IMR-90 (cell line): ENCODE measurements at regions not wholly inside any gene's neighbourhood (a gene's known extent, or its start where the extent isn't known, plus 50 kb on each side); places are given as distances from the start of the nearest gene placed in this dataset.

Experiments used
- ATAC-seq: fragments of 200-7000 bp; cut with Tn5 transposase; 2 replicates; pipeline ENCODE4 v1.9.1; 2020; ENCODE audit warnings: low read depth, mild to moderate bottlenecking, moderate library complexity
- BruUV-seq: library from RNA; stranded (reverse); fragments of 400-500 nt; replicated peaks from 2 replicates; lab custom pipeline; 2021; lab: Mats Ljungman, UMichigan
- CTCF ChIA-PET: fragments of 300-600 bp; formaldehyde crosslinking; extraction: SDS; loops from one replicate; lab custom pipeline; 2021; ENCODE audit warnings: antibody characterized with exemption; lab: Yijun Ruan, JAX
- POLR2A ChIA-PET: fragments of 300-600 bp; sonication (Branson Sonifier 250); formaldehyde crosslinking; loops from one replicate; lab custom pipeline; 2022; ENCODE audit warnings: antibody characterized with exemption; ENCODE audit not compliant: unreplicated experiment; lab: Charles Lee
- DNase-seq: peaks from one replicate; pipeline ENCODE4 v3.0.0; 2013
- H2AFZ ChIP-seq: replicated peaks from 2 replicates; pipeline ENCODE3; 2013; ENCODE audit warnings: low read length, mild to moderate bottlenecking; ENCODE audit not compliant: poor library complexity
- H2AK5ac ChIP-seq: 2 replicates; pipeline ENCODE4 v1.6.1; 2013; ENCODE audit warnings: low read depth, low read length, inconsistent platforms
- H2AK9ac ChIP-seq: replicated peaks from 2 replicates; pipeline ENCODE3; 2013; ENCODE audit warnings: mild to moderate bottlenecking, low read depth, low read length, moderate library complexity; ENCODE audit not compliant: poor library complexity
- H2BK120ac ChIP-seq: 2 replicates; pipeline ENCODE4 v1.6.1; 2013; ENCODE audit warnings: low read depth, low read length, inconsistent platforms
- H2BK15ac ChIP-seq: 3 replicates; pipeline ENCODE4 v1.6.1; 2013; ENCODE audit warnings: low read depth, low read length, inconsistent platforms
- H2BK20ac ChIP-seq: 2 replicates; pipeline ENCODE4 v1.6.1; 2013; ENCODE audit warnings: low read depth, mild to moderate bottlenecking, inconsistent platforms, low read length, moderate library complexity
- H2BK5ac ChIP-seq: 2 replicates; pipeline ENCODE4 v1.6.1; 2013; ENCODE audit warnings: mild to moderate bottlenecking, low read depth, low read length, inconsistent platforms; ENCODE audit not compliant: poor library complexity, severe bottlenecking
- H3K14ac ChIP-seq: replicated peaks from 2 replicates; pipeline ENCODE4 v1.6.1; 2013; ENCODE audit warnings: low read depth, low read length, inconsistent platforms
- H3K18ac ChIP-seq: 2 replicates; pipeline ENCODE4 v1.6.1; 2013; ENCODE audit warnings: low read depth, low read length, control low read depth
- H3K23ac ChIP-seq: 2 replicates; pipeline ENCODE4 v1.6.1; 2013; ENCODE audit warnings: low read depth, low read length, inconsistent platforms
- H3K27ac ChIP-seq: 2 replicates; pipeline ENCODE4 v1.5.1; 2013; ENCODE audit warnings: mild to moderate bottlenecking, control low read depth, low read length; ENCODE audit not compliant: insufficient read depth
- H3K27me3 ChIP-seq: 2 replicates; pipeline ENCODE4 v1.6.1; 2013; ENCODE audit warnings: low read length; ENCODE audit not compliant: control insufficient read depth, insufficient read depth
- H3K36me3 ChIP-seq: 2 replicates; pipeline ENCODE4 v1.6.1; 2013; ENCODE audit warnings: low read length, mixed read lengths; ENCODE audit not compliant: control insufficient read depth, insufficient read depth
- H3K4ac ChIP-seq: 2 replicates; pipeline ENCODE4 v1.6.1; 2013; ENCODE audit warnings: low read depth, low read length, inconsistent platforms
- H3K4me1 ChIP-seq: 2 replicates; pipeline ENCODE4 v1.6.1; 2013; ENCODE audit warnings: low read length, mixed read lengths; ENCODE audit not compliant: control insufficient read depth, insufficient read depth
- H3K4me2 ChIP-seq: 2 replicates; pipeline ENCODE4 v1.6.1; 2013; ENCODE audit warnings: low read depth, mild to moderate bottlenecking, control low read depth, low read length, moderate library complexity
- H3K4me3 ChIP-seq: 2 replicates; pipeline ENCODE4 v1.5.1; 2013; ENCODE audit warnings: low read depth, mild to moderate bottlenecking, control low read depth, low read length, moderate library complexity; ENCODE audit not compliant: insufficient read depth
- H3K56ac ChIP-seq: 2 replicates; pipeline ENCODE4 v1.6.1; 2013; ENCODE audit warnings: low read length, inconsistent platforms; ENCODE audit not compliant: insufficient read depth; ENCODE audit errors: extremely low read depth
- H3K79me1 ChIP-seq, 2 experiments: 2 replicates each; pipeline ENCODE4 v1.6.1; 2013; ENCODE audit warnings: low read length in 2 of 2, inconsistent platforms in 1 of 2, low read depth in 1 of 2
- H3K9ac ChIP-seq: 2 replicates; pipeline ENCODE4 v1.6.1; 2013; ENCODE audit warnings: low read depth, low read length, control low read depth
- H3K9me1 ChIP-seq: 2 replicates; pipeline ENCODE4 v1.6.1; 2013; ENCODE audit warnings: low read length, inconsistent platforms; ENCODE audit not compliant: insufficient read depth
- H3K9me3 ChIP-seq: 2 replicates; pipeline ENCODE4 v1.6.1; 2013; ENCODE audit warnings: low read length; ENCODE audit not compliant: control insufficient read depth, insufficient read depth
- H4K20me1 ChIP-seq: 2 replicates; pipeline ENCODE4 v1.6.1; 2013; ENCODE audit warnings: low read length, inconsistent platforms; ENCODE audit not compliant: insufficient read depth
- H4K5ac ChIP-seq: 2 replicates; pipeline ENCODE4 v1.6.1; 2013; ENCODE audit warnings: mild to moderate bottlenecking, low read depth, low read length, control low read depth
- H4K8ac ChIP-seq, 2 experiments: 2 replicates each; pipeline ENCODE4 v1.6.1; 2013; ENCODE audit warnings: low read depth in 2 of 2, low read length in 2 of 2, control low read depth in 1 of 2, inconsistent platforms in 1 of 2
- H4K91ac ChIP-seq: 2 replicates; pipeline ENCODE4 v1.6.1; 2013; ENCODE audit warnings: low read depth, low read length, inconsistent platforms; ENCODE audit not compliant: insufficient read depth
- BHLHE40 ChIP-seq: fragments of 150-350 bp; IDR thresholded peaks from 2 replicates; pipeline ENCODE4 v1.6.1; 2016; ENCODE audit warnings: mild to moderate bottlenecking, low read depth, low read length
- CEBPB ChIP-seq: IDR thresholded peaks from 2 replicates; pipeline ENCODE4 v1.6.1; 2012; ENCODE audit warnings: low read depth, low read length, improper control_type of control experiment
- CHD1 ChIP-seq: IDR thresholded peaks from 2 replicates; pipeline ENCODE4 v1.6.1; 2012; ENCODE audit warnings: low read depth, low read length, improper control_type of control experiment
- FOS ChIP-seq: fragments of 150-350 bp; IDR thresholded peaks from 2 replicates; pipeline ENCODE4 v1.6.1; 2016; ENCODE audit warnings: low read depth, low read length
- MAFK ChIP-seq: IDR thresholded peaks from 2 replicates; pipeline ENCODE4 v1.6.1; 2012; ENCODE audit warnings: low read depth, low read length, improper control_type of control experiment
- MAZ ChIP-seq: IDR thresholded peaks from 2 replicates; pipeline ENCODE4 v1.6.1; 2012; ENCODE audit warnings: low read depth, mild to moderate bottlenecking, low read length, improper control_type of control experiment, moderate library complexity, borderline replicate concordance
- MXI1 ChIP-seq: IDR thresholded peaks from 2 replicates; pipeline ENCODE4 v1.6.1; 2012; ENCODE audit warnings: low read depth, mild to moderate bottlenecking, low read length, moderate library complexity, borderline replicate concordance
- NFE2L2 ChIP-seq: fragments of 150-350 bp; IDR thresholded peaks from 2 replicates; pipeline ENCODE4 v1.6.1; 2016; ENCODE audit warnings: low read depth, mild to moderate bottlenecking, low read length
- POLR2A ChIP-seq: IDR thresholded peaks from 2 replicates; pipeline ENCODE4 v1.6.1; 2012; ENCODE audit warnings: mild to moderate bottlenecking, low read depth, low read length
- RAD21 ChIP-seq: IDR thresholded peaks from 2 replicates; pipeline ENCODE4 v1.6.1; 2012; ENCODE audit warnings: low read length, improper control_type of control experiment
- RCOR1 ChIP-seq: IDR thresholded peaks from 2 replicates; pipeline ENCODE4 v1.6.1; 2012; ENCODE audit warnings: mild to moderate bottlenecking, low read length, improper control_type of control experiment; ENCODE audit not compliant: insufficient replicate concordance
- RFX5 ChIP-seq: IDR thresholded peaks from 2 replicates; pipeline ENCODE4 v1.8.0; 2012; ENCODE audit warnings: low read depth, mild to moderate bottlenecking, low read length, moderate library complexity
- SMC3 ChIP-seq: fragments of 150-350 bp; IDR thresholded peaks from 2 replicates; pipeline ENCODE4 v1.6.1; 2016; ENCODE audit warnings: low read depth, mild to moderate bottlenecking, antibody characterized with exemption, low read length, moderate library complexity
- USF2 ChIP-seq: fragments of 150-350 bp; IDR thresholded peaks from 2 replicates; pipeline ENCODE4 v1.6.1; 2017; ENCODE audit warnings: mild to moderate bottlenecking, antibody characterized with exemption, low read length, low read depth
- WGBS, 2 experiments: methylation state at CpG; one replicate each; pipeline versions ENCODE4 v1.1.5 to v1.1.7; 2013; ENCODE audit warnings: missing lambda C conversion rate in 2 of 2; ENCODE audit not compliant: insufficient read length in 1 of 2; ENCODE audit errors: extremely low coverage in 2 of 2; 5-methylcytosine and 5-hydroxymethylcytosine counted together
- dilution Hi-C: fragments of 300-500 bp; cut with HindIII; formaldehyde crosslinking; loops from one replicate; pipeline ENCODE4 v1.14.3; 2018; ENCODE audit warnings: low sequenced_read_pairs; ENCODE audit not compliant: unreplicated experiment
- in situ Hi-C: fragments of 300-500 bp; cut with MboI; formaldehyde crosslinking; loops from 3 replicates; pipeline ENCODE4 v1.14.3; 2019; ENCODE audit warnings: low sequenced_read_pairs, inconsistent platforms, mixed read lengths
- intact Hi-C: fragments of 100-400 bp; cut with micrococcal nuclease; formaldehyde crosslinking; loops from 2 replicates; pipeline ENCODE4 v1.10.0; 2022
- TF ChIP-seq, protein P1 (sequence below): conservative IDR thresholded peaks from 2 replicates; pipeline ENCODE4 v1.5.1; 2012; ENCODE audit warnings: mild to moderate bottlenecking, low read depth, low read length, improper control_type of control experiment
- TF ChIP-seq, protein P2 (sequence below): fragments of 150-350 bp; IDR thresholded peaks from 2 replicates; pipeline ENCODE4 v1.6.1; 2016; ENCODE audit warnings: low read depth, mild to moderate bottlenecking, low read length, moderate library complexity, borderline replicate concordance

DNA sequence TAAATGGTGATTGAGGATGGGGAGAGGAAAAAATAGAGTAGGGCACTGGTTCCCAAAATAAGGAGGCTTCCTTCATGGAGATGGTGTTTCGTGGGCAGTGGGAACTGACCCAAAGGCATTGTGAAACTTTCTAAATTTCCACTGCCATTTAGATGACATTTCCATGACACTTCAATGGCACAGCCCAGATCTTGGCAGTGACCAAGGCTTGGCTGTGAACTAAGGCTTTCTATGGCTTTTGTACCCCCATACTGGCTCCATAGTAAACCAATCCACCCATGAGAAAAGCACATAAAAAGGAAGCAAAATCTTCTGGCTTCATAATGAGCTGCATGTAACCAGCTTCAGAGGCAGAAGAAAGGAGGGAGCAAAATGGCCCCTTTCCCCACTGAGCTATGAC lies 321.0 kb upstream of the TLE4 start:
- H3K18ac ChIP-seq = no peak overlapping the region
- no peak overlapping the region for H4K91ac ChIP-seq
- no peak overlapping the region for H2AFZ ChIP-seq
- no CpG with 5 or more reads among the region's 1 CpG for WGBS, 2 experiments
- H2BK120ac ChIP-seq = no peak overlapping the region
- no peak for TF ChIP-seq BHLHE40
- no peak for TF ChIP-seq MAZ
- TF ChIP-seq RCOR1 = no peak
- no peak for TF ChIP-seq FOS
- TF ChIP-seq NFE2L2 = no peak
- TF ChIP-seq, protein P1, sequence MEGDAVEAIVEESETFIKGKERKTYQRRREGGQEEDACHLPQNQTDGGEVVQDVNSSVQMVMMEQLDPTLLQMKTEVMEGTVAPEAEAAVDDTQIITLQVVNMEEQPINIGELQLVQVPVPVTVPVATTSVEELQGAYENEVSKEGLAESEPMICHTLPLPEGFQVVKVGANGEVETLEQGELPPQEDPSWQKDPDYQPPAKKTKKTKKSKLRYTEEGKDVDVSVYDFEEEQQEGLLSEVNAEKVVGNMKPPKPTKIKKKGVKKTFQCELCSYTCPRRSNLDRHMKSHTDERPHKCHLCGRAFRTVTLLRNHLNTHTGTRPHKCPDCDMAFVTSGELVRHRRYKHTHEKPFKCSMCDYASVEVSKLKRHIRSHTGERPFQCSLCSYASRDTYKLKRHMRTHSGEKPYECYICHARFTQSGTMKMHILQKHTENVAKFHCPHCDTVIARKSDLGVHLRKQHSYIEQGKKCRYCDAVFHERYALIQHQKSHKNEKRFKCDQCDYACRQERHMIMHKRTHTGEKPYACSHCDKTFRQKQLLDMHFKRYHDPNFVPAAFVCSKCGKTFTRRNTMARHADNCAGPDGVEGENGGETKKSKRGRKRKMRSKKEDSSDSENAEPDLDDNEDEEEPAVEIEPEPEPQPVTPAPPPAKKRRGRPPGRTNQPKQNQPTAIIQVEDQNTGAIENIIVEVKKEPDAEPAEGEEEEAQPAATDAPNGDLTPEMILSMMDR = no peak
- no peak for TF ChIP-seq CEBPB
- TF ChIP-seq USF2 = no peak
- no peak for TF ChIP-seq SMC3
- no peak for TF ChIP-seq MXI1
- no peak for TF ChIP-seq POLR2A
- no peak for TF ChIP-seq RFX5
- TF ChIP-seq, protein P2, sequence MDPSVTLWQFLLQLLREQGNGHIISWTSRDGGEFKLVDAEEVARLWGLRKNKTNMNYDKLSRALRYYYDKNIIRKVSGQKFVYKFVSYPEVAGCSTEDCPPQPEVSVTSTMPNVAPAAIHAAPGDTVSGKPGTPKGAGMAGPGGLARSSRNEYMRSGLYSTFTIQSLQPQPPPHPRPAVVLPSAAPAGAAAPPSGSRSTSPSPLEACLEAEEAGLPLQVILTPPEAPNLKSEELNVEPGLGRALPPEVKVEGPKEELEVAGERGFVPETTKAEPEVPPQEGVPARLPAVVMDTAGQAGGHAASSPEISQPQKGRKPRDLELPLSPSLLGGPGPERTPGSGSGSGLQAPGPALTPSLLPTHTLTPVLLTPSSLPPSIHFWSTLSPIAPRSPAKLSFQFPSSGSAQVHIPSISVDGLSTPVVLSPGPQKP = no peak
- no peak for TF ChIP-seq RAD21
- no peak for TF ChIP-seq MAFK
- TF ChIP-seq CHD1 = no peak
- H3K4ac ChIP-seq = no peak overlapping the region
- no peaks in the 10 kb centered on the region for H4K20me1 ChIP-seq
- no peaks in the 10 kb centered on the region for H3K9me1 ChIP-seq
- H4K8ac ChIP-seq = no peak overlapping the region
- H2BK5ac ChIP-seq = no peak overlapping the region
- no peak overlapping the region for H2AK9ac ChIP-seq
- POLR2A ChIA-PET = no interaction called here
- dilution Hi-C loops (no loop called here), in situ Hi-C loops (no loop called here), intact Hi-C loops (no loop called here)
- no peak for DNase-seq
- no peak overlapping the region for H2BK15ac ChIP-seq
- 0 out of 2 replicates have a peak overlapping the region, but pooled peaks have one; percentile 23 for H3K14ac ChIP-seq
- no peaks in the 10 kb centered on the region for H3K9me3 ChIP-seq
- H3K9ac ChIP-seq = no peak overlapping the region
- H3K36me3 ChIP-seq = no peaks in the 10 kb centered on the region
- no peaks in the 10 kb centered on the region for H3K4me1 ChIP-seq
- no peak overlapping the region for H3K27ac ChIP-seq
- no peak overlapping the region for H3K23ac ChIP-seq
- no peak overlapping the region for H3K4me2 ChIP-seq
- H3K4me3 ChIP-seq = no peak overlapping the region
- H3K79me1 ChIP-seq = no peaks in the 10 kb centered on the region
- no TSS peak for BruUV-seq
- no peak for ATAC-seq
- H2AK5ac ChIP-seq = no peak overlapping the region
- no peak overlapping the region for H2BK20ac ChIP-seq
- H3K56ac ChIP-seq = no peak overlapping the region
- CTCF ChIA-PET = no interaction called here
- H3K27me3 ChIP-seq = no peaks in the 10 kb centered on the region
- no peak overlapping the region for H4K5ac ChIP-seq
